ENCODE measurements at regions not wholly inside any gene's neighbourhood (a gene's known extent, or its start where the extent isn't known, plus 50 kb on each side); places are given as distances from the start of the nearest gene placed in this dataset.

DNA sequence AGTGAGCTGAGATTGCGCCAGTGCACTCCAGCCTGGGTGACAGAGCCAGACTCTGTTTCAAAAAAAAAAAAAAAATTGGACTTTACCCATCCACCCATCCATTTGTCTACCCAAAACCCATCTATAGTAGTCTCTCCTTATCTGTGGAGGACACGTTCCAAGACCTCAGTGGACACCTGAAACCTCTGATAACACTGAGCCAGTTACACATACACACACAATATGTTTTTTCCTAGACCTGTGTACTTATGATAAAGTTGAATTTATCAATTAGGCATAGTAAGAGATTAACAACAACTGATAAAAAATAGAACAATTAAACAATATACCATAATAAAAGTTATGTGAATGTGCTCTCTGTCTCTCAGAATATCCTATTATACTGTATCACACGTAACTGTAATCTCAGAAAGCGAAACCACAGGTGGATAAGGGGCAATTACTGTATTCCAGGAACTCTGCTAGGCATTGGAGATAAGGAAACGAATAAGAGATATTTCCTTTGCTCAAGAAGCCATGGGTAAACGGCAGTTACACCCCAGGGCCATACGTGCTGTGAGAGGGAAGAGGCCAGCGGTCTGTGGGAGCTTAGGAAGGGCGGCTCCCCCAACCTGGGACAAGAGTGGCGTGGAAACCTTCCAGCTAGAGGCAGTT lies 84.2 kb upstream of the DISP3 start:
- TF ChIP-seq, protein P1, sequence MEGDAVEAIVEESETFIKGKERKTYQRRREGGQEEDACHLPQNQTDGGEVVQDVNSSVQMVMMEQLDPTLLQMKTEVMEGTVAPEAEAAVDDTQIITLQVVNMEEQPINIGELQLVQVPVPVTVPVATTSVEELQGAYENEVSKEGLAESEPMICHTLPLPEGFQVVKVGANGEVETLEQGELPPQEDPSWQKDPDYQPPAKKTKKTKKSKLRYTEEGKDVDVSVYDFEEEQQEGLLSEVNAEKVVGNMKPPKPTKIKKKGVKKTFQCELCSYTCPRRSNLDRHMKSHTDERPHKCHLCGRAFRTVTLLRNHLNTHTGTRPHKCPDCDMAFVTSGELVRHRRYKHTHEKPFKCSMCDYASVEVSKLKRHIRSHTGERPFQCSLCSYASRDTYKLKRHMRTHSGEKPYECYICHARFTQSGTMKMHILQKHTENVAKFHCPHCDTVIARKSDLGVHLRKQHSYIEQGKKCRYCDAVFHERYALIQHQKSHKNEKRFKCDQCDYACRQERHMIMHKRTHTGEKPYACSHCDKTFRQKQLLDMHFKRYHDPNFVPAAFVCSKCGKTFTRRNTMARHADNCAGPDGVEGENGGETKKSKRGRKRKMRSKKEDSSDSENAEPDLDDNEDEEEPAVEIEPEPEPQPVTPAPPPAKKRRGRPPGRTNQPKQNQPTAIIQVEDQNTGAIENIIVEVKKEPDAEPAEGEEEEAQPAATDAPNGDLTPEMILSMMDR (IDR thresholded peaks at IDR 0.05; ENCODE audit: low read depth, low read length, missing control alignments), result no peak
- DNase-seq (ENCODE audit: extremely low read depth, low read depth), result no peak
- H3K4me3 ChIP-seq (replicated peaks; ENCODE audit: low read depth, low read length), result no peak overlapping the region

DNA sequence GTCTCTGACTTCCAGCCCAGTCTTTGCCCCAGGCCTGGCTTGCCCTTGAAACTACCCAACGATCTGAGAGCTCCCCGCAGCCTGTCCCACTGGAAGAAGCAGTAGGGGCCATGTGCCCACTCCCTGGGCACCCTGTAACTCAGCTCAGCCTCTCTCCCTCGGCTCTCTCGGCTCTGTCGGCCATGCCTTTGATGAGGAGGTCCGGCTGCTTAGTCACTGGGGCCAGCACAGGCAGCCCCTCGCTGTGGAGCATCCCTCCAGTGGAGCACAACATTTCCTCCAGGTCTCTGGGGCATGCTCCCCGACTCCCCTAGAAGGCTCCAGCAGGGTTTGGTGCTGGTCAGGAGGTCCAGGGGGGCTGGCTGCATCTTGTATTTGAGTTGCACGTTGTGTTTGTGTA lies 83.3 kb upstream of the DISP3 start:
- TF ChIP-seq, protein P1 (IDR thresholded peaks at IDR 0.05; ENCODE audit: low read depth, low read length, missing control alignments), result no peak
- no peak for DNase-seq (ENCODE audit: extremely low read depth, low read depth)
- no peak overlapping the region for H3K4me3 ChIP-seq (replicated peaks; ENCODE audit: low read depth, low read length)

- TF ChIP-seq, protein P1 (IDR thresholded peaks at IDR 0.05; ENCODE audit: low read depth, low read length, missing control alignments), result no peak
- DNase-seq (ENCODE audit: extremely low read depth, low read depth), result no peak
- no peak overlapping the region for H3K4me3 ChIP-seq (replicated peaks; ENCODE audit: low read depth, low read length)
Measured at GRCh38 chr1:11397151-11397901, 81.6 kb upstream of the DISP3 start.

GRCh38 chr1:11399250-11399649 lies 79.7 kb upstream of the DISP3 start:
- no peak overlapping the region for H3K4me3 ChIP-seq (replicated peaks; ENCODE audit: low read depth, low read length)
- TF ChIP-seq, protein P1 (IDR thresholded peaks at IDR 0.05; ENCODE audit: low read depth, low read length, missing control alignments), result no peak
- DNase-seq (ENCODE audit: extremely low read depth, low read depth), result no peak

- H3K4me3 ChIP-seq (replicated peaks; ENCODE audit: low read depth, low read length), result no peak overlapping the region
- DNase-seq (ENCODE audit: extremely low read depth, low read depth), result no peak
- TF ChIP-seq, protein P1 (IDR thresholded peaks at IDR 0.05; ENCODE audit: low read depth, low read length, missing control alignments), result no peak
Measured at GRCh38 chr1:11400155-11400554, 78.8 kb upstream of the DISP3 start.

DNA sequence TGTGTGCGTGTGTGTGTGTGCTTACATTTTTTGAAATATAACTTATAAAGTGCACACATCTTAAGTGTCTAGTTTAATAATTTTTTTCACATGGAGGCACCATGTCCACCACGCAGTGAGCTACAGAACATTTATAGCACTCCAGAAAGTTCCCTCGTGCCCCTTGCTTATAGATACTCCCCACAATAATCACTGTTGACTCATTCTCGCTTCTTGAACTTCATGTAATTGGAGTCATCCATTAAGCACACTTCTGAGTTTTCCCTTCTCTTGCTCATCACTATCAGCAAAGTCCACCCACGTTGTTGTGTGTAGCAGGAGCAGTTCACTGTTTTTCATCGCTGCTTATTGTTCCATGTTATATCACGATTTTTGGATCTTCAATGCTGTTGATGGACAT lies 78.4 kb upstream of the DISP3 start:
- DNase-seq (ENCODE audit: extremely low read depth, low read depth), result no peak
- TF ChIP-seq, protein P1 (IDR thresholded peaks at IDR 0.05; ENCODE audit: low read depth, low read length, missing control alignments), result no peak
- no peak overlapping the region for H3K4me3 ChIP-seq (replicated peaks; ENCODE audit: low read depth, low read length)
